H1 (cell line): ENCODE measurements at regions not wholly inside any gene's neighbourhood (a gene's known extent, or its start where the extent isn't known, plus 50 kb on each side); places are given as distances from the start of the nearest gene placed in this dataset.

Source experiments
- ASH2L ChIP-seq: fragments of 200-600, 300-600 bp; sonication (generic); IDR thresholded peaks from one replicate; pipeline ENCODE4 v1.7.1; 2017; ENCODE audit warnings: low read length
- CTCF ChIP-seq, 3 experiments: IDR thresholded peaks; 1 replicate in 2 of 3; 2 replicates in 1 of 3; pipeline versions ENCODE4 v1.5.1 to v1.6.1; 2011; ENCODE audit warnings: low read length in 3 of 3, mild to moderate bottlenecking in 3 of 3, inconsistent platforms in 2 of 3, low read depth in 1 of 3, moderate library complexity in 1 of 3; ENCODE audit not compliant: insufficient read depth in 1 of 3; ENCODE audit errors: control extremely low read depth in 1 of 3
- EZH2 ChIP-seq: fragments of 200-600 bp; sonication (generic); IDR thresholded peaks from 2 replicates; pipeline ENCODE4 v1.7.1; 2012; ENCODE audit warnings: low read depth, mild to moderate bottlenecking, moderate library complexity, low read length, inconsistent platforms; ENCODE audit not compliant: severe bottlenecking
- GABPA ChIP-seq: IDR thresholded peaks from 2 replicates; pipeline ENCODE4 v1.6.1; 2011; ENCODE audit warnings: mild to moderate bottlenecking, low read length, moderate library complexity, borderline replicate concordance; ENCODE audit not compliant: insufficient read depth
- MAX ChIP-seq: IDR thresholded peaks from 2 replicates; pipeline ENCODE4 v1.6.1; 2012; ENCODE audit warnings: inconsistent platforms
- POLR2A ChIP-seq, 2 experiments: IDR thresholded peaks; 1 replicate in 1 of 2; 2 replicates in 1 of 2; pipeline ENCODE4 v1.6.1; 2011; ENCODE audit warnings: low read depth in 2 of 2, low read length in 2 of 2, mild to moderate bottlenecking in 2 of 2; ENCODE audit errors: control extremely low read depth in 1 of 2
- POLR2AphosphoS5 ChIP-seq: IDR thresholded peaks from 2 replicates; pipeline ENCODE4 v1.6.1; 2011; ENCODE audit warnings: low read depth, low read length
- SRF ChIP-seq: IDR thresholded peaks from 2 replicates; pipeline ENCODE4 v1.6.1; 2011; ENCODE audit warnings: mild to moderate bottlenecking, low read depth, low read length, moderate library complexity
- TCF12 ChIP-seq: IDR thresholded peaks from 2 replicates; pipeline ENCODE4 v1.6.1; 2011; ENCODE audit warnings: low read depth, mild to moderate bottlenecking, low read length
- USF2 ChIP-seq: IDR thresholded peaks from 2 replicates; pipeline ENCODE4 v1.6.1; 2011; ENCODE audit warnings: low read length, improper control_type of control experiment
- YY1 ChIP-seq: IDR thresholded peaks from 2 replicates; pipeline ENCODE4 v1.6.1; 2011; ENCODE audit warnings: low read depth, mild to moderate bottlenecking, low read length

DNA sequence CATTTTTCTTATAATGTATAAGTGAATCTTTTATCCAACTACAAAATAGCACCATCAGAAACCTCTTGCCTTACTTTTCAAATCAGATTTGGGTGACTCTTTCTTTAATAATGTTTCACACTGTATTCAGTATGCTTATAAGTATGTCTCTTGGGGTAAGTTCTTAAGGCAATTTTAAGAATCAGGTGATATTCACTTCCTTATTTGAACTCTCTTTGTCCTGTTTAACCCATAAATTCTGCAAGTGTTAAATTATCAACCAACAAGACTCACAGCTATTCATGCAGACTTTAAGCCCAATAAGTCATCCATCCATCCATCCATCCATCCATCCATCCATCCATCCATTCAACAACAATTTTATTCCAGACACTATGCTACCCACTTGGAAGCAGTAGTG lies 142.7 kb upstream of the FBXL17 start:
- TF ChIP-seq CTCF (IDR thresholded peaks at IDR 0.05; ENCODE audit: control extremely low read depth in 1 of 3, insufficient read depth in 1 of 3, low read depth in 1 of 3, low read length in 3 of 3): no peak
- TF ChIP-seq GABPA: no peak
- TF ChIP-seq SRF: no peak
- TF ChIP-seq TCF12: no peak
- no peak for TF ChIP-seq POLR2A (IDR thresholded peaks at IDR 0.05; ENCODE audit: control extremely low read depth in 1 of 2, low read depth in 2 of 2, low read length in 2 of 2)
- TF ChIP-seq EZH2: no peak
- no peak for TF ChIP-seq USF2
- no peak for TF ChIP-seq POLR2AphosphoS5
- TF ChIP-seq ASH2L: no peak
- no peak for TF ChIP-seq YY1
- no peak for TF ChIP-seq MAX
